Upper lobe of left lung (tissue), 6 donors: ENCODE measurements at regions not wholly inside any gene's neighbourhood (a gene's known extent, or its start where the extent isn't known, plus 50 kb on each side); places are given as distances from the start of the nearest gene placed in this dataset.

Experiments used
- ATAC-seq, 2 donors: fragments of 200-7000 bp; cut with Tn5 transposase; one replicate each; pipeline ENCODE4 v1.9.1; 2022; ENCODE audit warnings: mild to moderate bottlenecking in 2 of 2, moderate library complexity in 2 of 2; ENCODE audit not compliant: low FRiP score in 2 of 2
- DNase-seq, 2 donors: peaks; one replicate each; pipeline ENCODE4 v3.0.0-alpha.2; 2019 to 2020
- H3K27ac ChIP-seq, 4 donors: fragments of 200-600 bp; sonication (generic); one replicate each; pipeline ENCODE4 v1.5.1; 2016 to 2019
- H3K27me3 ChIP-seq, 4 donors: fragments of 200-600 bp; sonication (generic); one replicate each; pipeline ENCODE4 v1.5.1; 2017 to 2019
- H3K36me3 ChIP-seq, 4 donors: fragments of 200-600 bp; sonication (generic); one replicate each; pipeline ENCODE4 v1.5.1; 2016 to 2019
- H3K4me1 ChIP-seq, 4 donors: fragments of 200-600 bp; sonication (generic); one replicate each; pipeline ENCODE4 v1.5.1; 2018 to 2019
- H3K4me3 ChIP-seq, 4 donors: fragments of 200-600 bp; sonication (generic); one replicate each; pipeline ENCODE4 v1.5.1; 2017 to 2019; ENCODE audit warnings: mild to moderate bottlenecking in 2 of 4, moderate library complexity in 1 of 4
- H3K9me3 ChIP-seq, 4 donors: fragments of 200-600 bp; sonication (generic); one replicate each; pipeline ENCODE4 v1.5.1; 2018 to 2019
- CTCF ChIP-seq, 6 experiments: fragments of 450-650 bp in 4 of 6; fragments of 200-600 bp in 2 of 6; sonication (generic) in 2 of 6; IDR thresholded peaks; one replicate each; pipeline ENCODE4 v1.5.1; 2016 to 2019; ENCODE audit warnings: antibody characterized with exemption in 6 of 6
- EP300 ChIP-seq, 4 donors: sonication (generic); formaldehyde crosslinking; IDR thresholded peaks; one replicate each; pipeline ENCODE4 v1.5.1; 2017; ENCODE audit warnings: antibody characterized with exemption in 4 of 4, control low read depth in 2 of 4
- POLR2A ChIP-seq, 4 donors: fragments of 450-650 bp; IDR thresholded peaks; one replicate each; pipeline ENCODE4 v1.5.1; 2016 to 2017; ENCODE audit warnings: antibody characterized with exemption in 4 of 4, mild to moderate bottlenecking in 2 of 4
- POLR2AphosphoS5 ChIP-seq, 2 donors: sonication (generic); formaldehyde crosslinking; IDR thresholded peaks; one replicate each; pipeline ENCODE4 v1.5.1; 2017; ENCODE audit warnings: antibody characterized with exemption in 2 of 2
- WGBS, 2 donors: methylation state at CpG; one replicate each; pipeline ENCODE4 v1.1.5; 2017 to 2018; 5-methylcytosine and 5-hydroxymethylcytosine counted together
- donor health status: DM: no; HTN: no; CAD: no; lungs with moderate emphysema.
- donor health status: DM: no; HTN: yes; CAD: no; lungs with severe emphysema.

- H3K36me3 ChIP-seq = no peaks in the 10 kb centered on the region
- no peaks in the 10 kb centered on the region for H3K4me1 ChIP-seq
- ATAC-seq (no peak), DNase-seq (no peak)
- WGBS, 2 donors = 56 to 68% methylated on average over 4 of the region's 4 CpGs
- no peak overlapping the region for H3K27ac ChIP-seq
- no peak overlapping the region for H3K4me3 ChIP-seq
- TF ChIP-seq EP300 (IDR thresholded peaks at IDR 0.05) (no peak), POLR2AphosphoS5 (IDR thresholded peaks at IDR 0.05) (no peak), CTCF (IDR thresholded peaks at IDR 0.05) (no peak)
- no peaks in the 10 kb centered on the region for H3K9me3 ChIP-seq
- H3K27me3 ChIP-seq = no peaks in the 10 kb centered on the region
Measured at GRCh38 chr15:60264088-60264487, 133.7 kb downstream of the ANXA2 start.

- DNase-seq (no peak), ATAC-seq (no peak)
- Histone ChIP-seq H3K9me3 (no peaks in the 10 kb centered on the region), H3K36me3 (no peaks in the 10 kb centered on the region), H3K4me3 (no peak overlapping the region), H3K27ac (no peak overlapping the region), H3K4me1 (no peaks in the 10 kb centered on the region), H3K27me3 (no peaks in the 10 kb centered on the region)
- TF ChIP-seq CTCF (IDR thresholded peaks at IDR 0.05) (no peak), EP300 (IDR thresholded peaks at IDR 0.05) (no peak), POLR2A (IDR thresholded peaks at IDR 0.05) (no peak), POLR2AphosphoS5 (IDR thresholded peaks at IDR 0.05) (no peak)
- WGBS, 2 donors = 60 to 65% methylated on average over 4 of the region's 4 CpGs
Measured at GRCh38 chr15:60264566-60264965, 133.2 kb downstream of the ANXA2 start.

GRCh38 chr15:60265057-60265456, 132.7 kb downstream of the ANXA2 start:
- no peak overlapping the region for H3K27ac ChIP-seq
- no peaks in the 10 kb centered on the region for H3K27me3 ChIP-seq
- H3K4me3 ChIP-seq = no peak overlapping the region
- no peaks in the 10 kb centered on the region for H3K9me3 ChIP-seq
- H3K4me1 ChIP-seq = no peaks in the 10 kb centered on the region
- TF ChIP-seq CTCF (IDR thresholded peaks at IDR 0.05) (no peak), POLR2AphosphoS5 (IDR thresholded peaks at IDR 0.05) (no peak), POLR2A (IDR thresholded peaks at IDR 0.05) (no peak), EP300 (IDR thresholded peaks at IDR 0.05) (no peak)
- no peak for DNase-seq
- no peaks in the 10 kb centered on the region for H3K36me3 ChIP-seq
- no peak for ATAC-seq

GRCh38 chr15:60272623-60273022, 125.2 kb downstream of the ANXA2 start:
- no peak overlapping the region for H3K4me3 ChIP-seq
- WGBS, 2 donors = 80 to 87% methylated on average over 1 to 2 of the region's 2 CpGs
- peaks cover 5 to 13% (median 5%) of the 10 kb centered on the region in 4 donors for H3K9me3 ChIP-seq
- H3K4me1 ChIP-seq = no peaks in the 10 kb centered on the region
- DNase-seq (no peak), ATAC-seq (no peak)
- TF ChIP-seq POLR2A (IDR thresholded peaks at IDR 0.05) = no peak
- TF ChIP-seq EP300 (IDR thresholded peaks at IDR 0.05) = no peak
- TF ChIP-seq POLR2AphosphoS5 (IDR thresholded peaks at IDR 0.05) = no peak
- TF ChIP-seq CTCF (IDR thresholded peaks at IDR 0.05) = no peak
- no peaks in the 10 kb centered on the region for H3K36me3 ChIP-seq
- no peak overlapping the region for H3K27ac ChIP-seq
- no peaks in the 10 kb centered on the region for H3K27me3 ChIP-seq

- 89 to 97% methylated on average over 3 of the region's 3 CpGs for WGBS, 2 donors
- Histone ChIP-seq H3K36me3 (no peaks in the 10 kb centered on the region), H3K9me3 (peaks cover 5 to 13% (median 5%) of the 10 kb centered on the region in 4 donors), H3K4me1 (no peaks in the 10 kb centered on the region), H3K27me3 (no peaks in the 10 kb centered on the region), H3K4me3 (no peak overlapping the region), H3K27ac (no peak overlapping the region)
- ATAC-seq (no peak), DNase-seq (no peak)
- TF ChIP-seq CTCF (IDR thresholded peaks at IDR 0.05) (no peak), POLR2AphosphoS5 (IDR thresholded peaks at IDR 0.05) (no peak), EP300 (IDR thresholded peaks at IDR 0.05) (no peak), POLR2A (IDR thresholded peaks at IDR 0.05) (no peak)
Measured at GRCh38 chr15:60275624-60276023, 122.2 kb downstream of the ANXA2 start.
